ENCODE measurements at regions not wholly inside any gene's neighbourhood (a gene's known extent, or its start where the extent isn't known, plus 50 kb on each side); places are given as distances from the start of the nearest gene placed in this dataset.

- no peak for DNase-seq (ENCODE audit: low spot score)
- no peak for FAIRE-seq
Observed at GRCh38 chr20:48210111-48211027, 425.1 kb upstream of the SULF2 start.

- DNase-seq (ENCODE audit: low spot score) (no peak), FAIRE-seq (no peak)
Observed at GRCh38 chr20:48209102-48209501, 423.8 kb upstream of the SULF2 start.

GRCh38 chr20:48208176-48208575 lies 422.9 kb upstream of the SULF2 start:
- peak; percentile 9 for FAIRE-seq

GRCh38 chr20:48207505-48207904 lies 422.2 kb upstream of the SULF2 start:
- FAIRE-seq (peak; percentile 88), DNase-seq (ENCODE audit: low spot score) (no peak)

More at GRCh38 chr20:48208176-48208575, 422.9 kb upstream of the SULF2 start:
- DNase-seq (ENCODE audit: low spot score) = no peak

- DNase-seq (ENCODE audit: low spot score) = no peak
- no peak for FAIRE-seq
Observed at GRCh38 chr20:48205786-48206185, 420.5 kb upstream of the SULF2 start.

- DNase-seq (ENCODE audit: low spot score) (no peak), FAIRE-seq (no peak)
Observed at GRCh38 chr20:48205281-48205782, 420.1 kb upstream of the SULF2 start.

- FAIRE-seq (no peak), DNase-seq (ENCODE audit: low spot score) (no peak)
Observed at GRCh38 chr20:48204499-48204898, 419.2 kb upstream of the SULF2 start.

- DNase-seq (ENCODE audit: low spot score) = no peak
- FAIRE-seq = no peak
Observed at GRCh38 chr20:48203252-48203651, 418.0 kb upstream of the SULF2 start.

- FAIRE-seq (no peak), DNase-seq (ENCODE audit: low spot score) (no peak)
Observed at GRCh38 chr20:48202334-48203113, 417.2 kb upstream of the SULF2 start.

GRCh38 chr20:48201885-48202284 lies 416.6 kb upstream of the SULF2 start:
- DNase-seq (ENCODE audit: low spot score) (no peak), FAIRE-seq (no peak)

GRCh38 chr20:48201188-48201587 lies 415.9 kb upstream of the SULF2 start:
- FAIRE-seq (no peak), DNase-seq (ENCODE audit: low spot score) (no peak)

- DNase-seq (ENCODE audit: low spot score) (no peak), FAIRE-seq (no peak)
Observed at GRCh38 chr20:48198929-48199451, 413.7 kb upstream of the SULF2 start.

- DNase-seq (ENCODE audit: low spot score) = no peak
- FAIRE-seq = no peak
Observed at GRCh38 chr20:48197066-48197465, 411.8 kb upstream of the SULF2 start.

GRCh38 chr20:48196486-48196885 lies 411.2 kb upstream of the SULF2 start:
- DNase-seq (ENCODE audit: low spot score) = no peak
- FAIRE-seq = no peak

GRCh38 chr20:48196001-48196400 lies 410.7 kb upstream of the SULF2 start:
- DNase-seq (ENCODE audit: low spot score) (no peak), FAIRE-seq (no peak)

GRCh38 chr20:48195121-48195870 lies 410.0 kb upstream of the SULF2 start:
- no peak for DNase-seq (ENCODE audit: low spot score)
- FAIRE-seq = no peak

GRCh38 chr20:48194583-48194982 lies 409.3 kb upstream of the SULF2 start:
- DNase-seq (ENCODE audit: low spot score) = no peak
- no peak for FAIRE-seq

GRCh38 chr20:48193627-48194425 lies 408.5 kb upstream of the SULF2 start:
- DNase-seq (ENCODE audit: low spot score) = no peak
- FAIRE-seq = no peak

- FAIRE-seq = no peak
- no peak for DNase-seq (ENCODE audit: low spot score)
Observed at GRCh38 chr20:48192109-48192508, 406.8 kb upstream of the SULF2 start.

GRCh38 chr20:48191200-48191599 lies 405.9 kb upstream of the SULF2 start:
- DNase-seq (ENCODE audit: low spot score) (peak; percentile 52), FAIRE-seq (peak; percentile 9)

Data from urothelium cell line (cell line).